GM23338 (cell line): ENCODE measurements at regions not wholly inside any gene's neighbourhood (a gene's known extent, or its start where the extent isn't known, plus 50 kb on each side); places are given as distances from the start of the nearest gene placed in this dataset.

Experiments used
- ATAC-seq: fragments of 200-7000 bp; cut with Tn5 transposase; 3 replicates; pipeline ENCODE4 v1.9.1; 2020
- DNase-seq: peaks from one replicate; pipeline ENCODE4 v3.0.0-alpha.2; 2015; ENCODE audit warnings: low spot score
- H2AFZ ChIP-seq: fragments of 200-600 bp; sonication (generic); 2 replicates; pipeline ENCODE4 v1.8.0; 2016; ENCODE audit warnings: antibody characterized with exemption, mild to moderate bottlenecking, moderate library complexity
- H3F3A ChIP-seq: fragments of 200-600 bp; sonication (generic); replicated peaks from 2 replicates; pipeline ENCODE4 v1.8.0; 2017; ENCODE audit warnings: antibody characterized with exemption, mixed run types, low read depth
- H3K27ac ChIP-seq: fragments of 200-600 bp; sonication (generic); 2 replicates; pipeline ENCODE4 v1.6.1; 2016; ENCODE audit warnings: low read depth
- H3K27me3 ChIP-seq: fragments of 200-600 bp; sonication (generic); 2 replicates; pipeline ENCODE4 v1.8.0; 2016; ENCODE audit warnings: mild to moderate bottlenecking, mixed run types, moderate library complexity; ENCODE audit not compliant: insufficient read depth
- H3K36me3 ChIP-seq: fragments of 200-600 bp; sonication (generic); 2 replicates; pipeline ENCODE4 v1.8.0; 2016; ENCODE audit warnings: mild to moderate bottlenecking; ENCODE audit not compliant: insufficient read depth
- H3K4me1 ChIP-seq: fragments of 200-600 bp; sonication (generic); 2 replicates; pipeline ENCODE4 v1.8.0; 2016; ENCODE audit warnings: mild to moderate bottlenecking, moderate library complexity; ENCODE audit not compliant: insufficient read depth
- H3K4me2 ChIP-seq: fragments of 200-600 bp; sonication (generic); 2 replicates; pipeline ENCODE4 v1.7.1; 2017; ENCODE audit warnings: mixed run types
- H3K4me3 ChIP-seq: fragments of 200-600 bp; sonication (generic); 2 replicates; pipeline ENCODE4 v1.6.1; 2016; ENCODE audit warnings: mixed run types
- H3K79me2 ChIP-seq: fragments of 200-600 bp; sonication (generic); replicated peaks from 2 replicates; pipeline ENCODE4 v1.8.0; 2017; ENCODE audit warnings: mild to moderate bottlenecking; ENCODE audit not compliant: insufficient read depth
- H3K9me2 ChIP-seq: fragments of 200-600 bp; sonication (generic); 2 replicates; pipeline ENCODE4 v1.8.0; 2017; ENCODE audit not compliant: insufficient read depth
- H4K20me1 ChIP-seq: fragments of 200-600 bp; sonication (generic); replicated peaks from 2 replicates; pipeline ENCODE4 v1.8.0; 2017; ENCODE audit warnings: mild to moderate bottlenecking; ENCODE audit not compliant: insufficient read depth
- H3K27ac Mint-ChIP-seq: 2 replicates; pipeline ENCODE4 v1.8.0; 2020; ENCODE audit warnings: inconsistent platforms, mild to moderate bottlenecking, moderate library complexity, mixed read lengths
- H3K27me3 Mint-ChIP-seq: 3 replicates; pipeline ENCODE4 v1.8.0; 2022; ENCODE audit warnings: low read depth, mild to moderate bottlenecking, moderate library complexity, mixed read lengths, inconsistent platforms; ENCODE audit not compliant: insufficient read depth, poor library complexity
- H3K36me3 Mint-ChIP-seq: 3 replicates; pipeline ENCODE4 v1.8.0; 2021; ENCODE audit warnings: low read depth, mild to moderate bottlenecking, inconsistent platforms, moderate library complexity, mixed read lengths
- H3K4me1 Mint-ChIP-seq: 3 replicates; pipeline ENCODE4 v1.8.0; 2020; ENCODE audit warnings: mild to moderate bottlenecking, inconsistent platforms, mixed read lengths
- H3K4me3 Mint-ChIP-seq: 3 replicates; pipeline ENCODE4 v1.8.0; 2021; ENCODE audit warnings: moderate library complexity, mild to moderate bottlenecking, inconsistent platforms, mixed read lengths
- H3K9me3 Mint-ChIP-seq: 3 replicates; pipeline ENCODE4 v1.8.0; 2020; ENCODE audit warnings: moderate library complexity, mild to moderate bottlenecking, inconsistent platforms, mixed read lengths
- CREB1 ChIP-seq: fragments of 250-450 bp; sonication (Bioruptor Pico); IDR thresholded peaks from 2 replicates; pipeline ENCODE4 v1.5.0; 2020; ENCODE audit warnings: low read depth, mild to moderate bottlenecking, moderate library complexity
- ETS1 ChIP-seq: IDR thresholded peaks from 2 replicates; pipeline ENCODE4 v1.6.1; 2016; ENCODE audit warnings: antibody characterized with exemption
- EZH2 ChIP-seq: fragments of 200-600 bp; sonication (generic); IDR thresholded peaks from one replicate; pipeline ENCODE4 v1.8.0; 2017; ENCODE audit warnings: antibody characterized with exemption, mild to moderate bottlenecking, low read depth; ENCODE audit not compliant: unreplicated experiment
- EZH2phosphoT487 ChIP-seq: fragments of 200-600 bp; sonication (generic); IDR thresholded peaks from one replicate; pipeline ENCODE4 v1.8.1; 2018; ENCODE audit warnings: antibody characterized with exemption; ENCODE audit not compliant: unreplicated experiment
- JUNB ChIP-seq: IDR thresholded peaks from one replicate; pipeline ENCODE4 v1.6.1; 2016; ENCODE audit warnings: antibody characterized with exemption; ENCODE audit not compliant: unreplicated experiment
- NANOG ChIP-seq: IDR thresholded peaks from 2 replicates; pipeline ENCODE4 v1.6.1; 2016; ENCODE audit warnings: antibody characterized with exemption, borderline replicate concordance
- POLR2AphosphoS5 ChIP-seq: IDR thresholded peaks from 2 replicates; pipeline ENCODE4 v1.6.1; 2016; ENCODE audit warnings: antibody characterized with exemption, low read depth
- STAT1 ChIP-seq: IDR thresholded peaks from one replicate; pipeline ENCODE4 v1.6.1; 2016; ENCODE audit warnings: antibody characterized with exemption; ENCODE audit not compliant: unreplicated experiment
- ZNF114 ChIP-seq: fragments of 250-450 bp; sonication (Bioruptor Pico); IDR thresholded peaks from 2 replicates; pipeline ENCODE4 v1.5.0; 2020; ENCODE audit warnings: mild to moderate bottlenecking, moderate library complexity
- ZNF331 ChIP-seq: fragments of 250-450 bp; sonication (Bioruptor Pico); IDR thresholded peaks from 2 replicates; pipeline ENCODE4 v1.5.0; 2020; ENCODE audit warnings: low read depth, mild to moderate bottlenecking, moderate library complexity
- ZNF462 ChIP-seq: fragments of 250-450 bp; sonication (Bioruptor Pico); IDR thresholded peaks from 2 replicates; pipeline ENCODE4 v1.5.0; 2020; ENCODE audit warnings: mild to moderate bottlenecking, moderate library complexity

- no peaks in the 10 kb centered on the region; the same call in 2 of the 3 replicates for H3K4me1 Mint-ChIP-seq
- Histone ChIP-seq H3K27ac (no peak overlapping the region), H3K9me2 (peaks cover 11% of the 10 kb centered on the region; the same call in 1 of the 2 replicates), H2AFZ (no peak overlapping the region), H4K20me1 (no peaks in the 10 kb centered on the region), H3K36me3 (no peaks in the 10 kb centered on the region), H3K27me3 (no peaks in the 10 kb centered on the region), H3K4me2 (no peak overlapping the region), H3K79me2 (no peaks in the 10 kb centered on the region), H3F3A (no peaks in the 10 kb centered on the region), H3K4me1 (no peaks in the 10 kb centered on the region), H3K4me3 (no peak overlapping the region)
- no peak for ATAC-seq
- no peak for DNase-seq
- TF ChIP-seq STAT1 (no peak), CREB1 (CRISPR knock-in tag) (no peak), EZH2phosphoT487 (no peak), EZH2 (no peak), ZNF114 (no peak), ETS1 (no peak), POLR2AphosphoS5 (no peak), NANOG (no peak), ZNF462 (no peak), ZNF331 (no peak), JUNB (no peak)
- no peaks in the 10 kb centered on the region for H3K9me3 Mint-ChIP-seq
- H3K27me3 Mint-ChIP-seq: peaks cover 2% of the 10 kb centered on the region
- H3K27ac Mint-ChIP-seq: no peak overlapping the region
- H3K36me3 Mint-ChIP-seq: no peaks in the 10 kb centered on the region
- H3K4me3 Mint-ChIP-seq: no peak overlapping the region
Measured at GRCh38 chr7:140283472-140283871, 106.7 kb upstream of the KDM7A start.
